ENCODE measurements at regions not wholly inside any gene's neighbourhood (a gene's known extent, or its start where the extent isn't known, plus 50 kb on each side); places are given as distances from the start of the nearest gene placed in this dataset.
A peak's percentile ranks its signal among the peaks of the same experiment; 100 is the strongest.

- H3K4me1 ChIP-seq (ENCODE audit: low read length): no peaks in the 10 kb centered on the region
- no peak overlapping the region for H3K27ac ChIP-seq (ENCODE audit: low read length)
- no peaks in the 10 kb centered on the region for H3K27me3 ChIP-seq (ENCODE audit: low read depth, low read length)
- H3K36me3 ChIP-seq (replicated peaks; ENCODE audit: low read depth, low read length): no peaks in the 10 kb centered on the region
- no peaks in the 10 kb centered on the region for H3K79me2 ChIP-seq (ENCODE audit: low read length)
- H2AFZ ChIP-seq (ENCODE audit: low read depth, low read length): no peak overlapping the region
- H3K9me3 ChIP-seq (ENCODE audit: insufficient read depth, low read length): no peaks in the 10 kb centered on the region
- H3K4me2 ChIP-seq (ENCODE audit: low read length): no peak overlapping the region
- TF ChIP-seq, protein P1, sequence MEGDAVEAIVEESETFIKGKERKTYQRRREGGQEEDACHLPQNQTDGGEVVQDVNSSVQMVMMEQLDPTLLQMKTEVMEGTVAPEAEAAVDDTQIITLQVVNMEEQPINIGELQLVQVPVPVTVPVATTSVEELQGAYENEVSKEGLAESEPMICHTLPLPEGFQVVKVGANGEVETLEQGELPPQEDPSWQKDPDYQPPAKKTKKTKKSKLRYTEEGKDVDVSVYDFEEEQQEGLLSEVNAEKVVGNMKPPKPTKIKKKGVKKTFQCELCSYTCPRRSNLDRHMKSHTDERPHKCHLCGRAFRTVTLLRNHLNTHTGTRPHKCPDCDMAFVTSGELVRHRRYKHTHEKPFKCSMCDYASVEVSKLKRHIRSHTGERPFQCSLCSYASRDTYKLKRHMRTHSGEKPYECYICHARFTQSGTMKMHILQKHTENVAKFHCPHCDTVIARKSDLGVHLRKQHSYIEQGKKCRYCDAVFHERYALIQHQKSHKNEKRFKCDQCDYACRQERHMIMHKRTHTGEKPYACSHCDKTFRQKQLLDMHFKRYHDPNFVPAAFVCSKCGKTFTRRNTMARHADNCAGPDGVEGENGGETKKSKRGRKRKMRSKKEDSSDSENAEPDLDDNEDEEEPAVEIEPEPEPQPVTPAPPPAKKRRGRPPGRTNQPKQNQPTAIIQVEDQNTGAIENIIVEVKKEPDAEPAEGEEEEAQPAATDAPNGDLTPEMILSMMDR (IDR thresholded peaks at IDR 0.05; ENCODE audit: low read depth, low read length): peak; percentile 34; the same call in 1 of the 2 replicates
- TF ChIP-seq EZH2phosphoT487 (IDR thresholded peaks at IDR 0.05; ENCODE audit: low read depth): no peak
- H3K4me3 ChIP-seq (ENCODE audit: low read length): no peak overlapping the region
- H3K9ac ChIP-seq (ENCODE audit: low read length): no peak overlapping the region
- H4K20me1 ChIP-seq (ENCODE audit: insufficient read depth, low read length): no peaks in the 10 kb centered on the region
These were observed 50.8 kb upstream of the NEK7 start for GRCh38 chr1:198106011-198106410.
